ENCODE measurements at regions not wholly inside any gene's neighbourhood (a gene's known extent, or its start where the extent isn't known, plus 50 kb on each side); places are given as distances from the start of the nearest gene placed in this dataset.

GRCh38 chr4:72970756-72971155 lies 98.8 kb downstream of the COX18 start:
- Mint-ChIP-seq H3K27ac (no peak overlapping the region), H3K4me1 (peaks cover 0 to 3% (median 1%) of the 10 kb centered on the region in 3 donors), H3K4me3 (no peak overlapping the region), H3K27me3 (peaks cover 8 to 26% of the 10 kb centered on the region in 2 donors), H3K9me3 (no peaks in the 10 kb centered on the region), H3K36me3 (no peaks in the 10 kb centered on the region)
- Histone ChIP-seq H3K9me3 (no peaks in the 10 kb centered on the region), H3K27me3 (replicated peaks in 1 of 2; ENCODE audit: control insufficient read depth in 2 of 2, extremely low read depth in 1 of 2, insufficient read depth in 2 of 2, low read length in 1 of 2) (no peaks in the 10 kb centered on the region), H3K4me3 (ENCODE audit: control insufficient read depth in 1 of 2, extremely low read depth in 1 of 2, low read length in 1 of 2) (no peak overlapping the region), H3K27ac (ENCODE audit: low read length) (no peak overlapping the region), H3K36me3 (ENCODE audit: control insufficient read depth in 2 of 2, extremely low read depth in 1 of 2, insufficient read depth in 1 of 2, low read length in 1 of 2) (no peaks in the 10 kb centered on the region), H3K4me1 (ENCODE audit: control insufficient read depth in 1 of 2, extremely low read depth in 1 of 2, insufficient read depth in 2 of 2, low read length in 2 of 2) (no peaks in the 10 kb centered on the region)
- no CpG with 5 or more reads among the region's 2 CpGs for WGBS (ENCODE audit: insufficient coverage)
- CTCF ChIA-PET: interaction anchor here in 1 of 2 donors (0.7 kb wide), 1 partner anchor 13 kb away, joined by 3 read pairs; no protein-coding TSS in a partner anchor
- no peak for DNase-seq
- POLR2A ChIA-PET: interaction anchor here in 1 of 2 donors (0.6 kb wide), 1 partner anchor 77 kb away, joined by 3 read pairs; no protein-coding TSS in a partner anchor
- no peak for ATAC-seq (replicated peaks in 1 of 4)

GRCh38 chr4:72969976-72970375 lies 99.5 kb downstream of the COX18 start:
- CTCF ChIA-PET: interaction anchor here in 1 of 2 donors (0.7 kb wide), 1 partner anchor 14 kb away, joined by 3 read pairs; no protein-coding TSS in a partner anchor
- 29% methylated on average over 1 of the region's 1 CpG for WGBS (ENCODE audit: insufficient coverage)
- Histone ChIP-seq H3K27ac (ENCODE audit: low read length) (no peak overlapping the region), H3K9me3 (no peaks in the 10 kb centered on the region), H3K4me3 (ENCODE audit: control insufficient read depth in 1 of 2, extremely low read depth in 1 of 2, low read length in 1 of 2) (no peak overlapping the region), H3K4me1 (ENCODE audit: control insufficient read depth in 1 of 2, extremely low read depth in 1 of 2, insufficient read depth in 2 of 2, low read length in 2 of 2) (no peaks in the 10 kb centered on the region), H3K36me3 (ENCODE audit: control insufficient read depth in 2 of 2, extremely low read depth in 1 of 2, insufficient read depth in 1 of 2, low read length in 1 of 2) (no peaks in the 10 kb centered on the region), H3K27me3 (replicated peaks in 1 of 2; ENCODE audit: control insufficient read depth in 2 of 2, extremely low read depth in 1 of 2, insufficient read depth in 2 of 2, low read length in 1 of 2) (no peaks in the 10 kb centered on the region)
- Mint-ChIP-seq H3K9me3 (no peaks in the 10 kb centered on the region), H3K27me3 (peaks cover 8 to 26% of the 10 kb centered on the region in 2 donors), H3K36me3 (no peaks in the 10 kb centered on the region), H3K4me3 (no peak overlapping the region), H3K27ac (no peak overlapping the region), H3K4me1 (peaks cover 0 to 3% (median 1%) of the 10 kb centered on the region in 3 donors)
- POLR2A ChIA-PET: no interaction called here
- DNase-seq (no peak), ATAC-seq (replicated peaks in 1 of 4) (no peak)

GRCh38 chr4:72966652-72967051 lies 102.9 kb downstream of the COX18 start:
- no peak overlapping the region for H3K4me3 Mint-ChIP-seq
- Histone ChIP-seq H3K9me3 (no peaks in the 10 kb centered on the region), H3K27me3 (replicated peaks in 1 of 2; ENCODE audit: control insufficient read depth in 2 of 2, extremely low read depth in 1 of 2, insufficient read depth in 2 of 2, low read length in 1 of 2) (no peaks in the 10 kb centered on the region), H3K36me3 (ENCODE audit: control insufficient read depth in 2 of 2, extremely low read depth in 1 of 2, insufficient read depth in 1 of 2, low read length in 1 of 2) (no peaks in the 10 kb centered on the region), H3K4me1 (ENCODE audit: control insufficient read depth in 1 of 2, extremely low read depth in 1 of 2, insufficient read depth in 2 of 2, low read length in 2 of 2) (no peaks in the 10 kb centered on the region), H3K27ac (ENCODE audit: low read length) (no peak overlapping the region), H3K4me3 (ENCODE audit: control insufficient read depth in 1 of 2, extremely low read depth in 1 of 2, low read length in 1 of 2) (no peak overlapping the region)
- 43% methylated on average over 1 of the region's 1 CpG for WGBS (ENCODE audit: insufficient coverage)
- ChIA-PET POLR2A (no interaction called here), CTCF (interaction anchor here in 1 of 2 donors (0.6 kb wide), 1 partner anchor 342 kb away, joined by 3 read pairs; no protein-coding TSS in a partner anchor)
- H3K27ac Mint-ChIP-seq: no peak overlapping the region
- peaks cover 6 to 13% (median 8%) of the 10 kb centered on the region in 3 donors for H3K9me3 Mint-ChIP-seq
- peaks cover 7 to 17% of the 10 kb centered on the region in 2 donors for H3K27me3 Mint-ChIP-seq
- DNase-seq (no peak), ATAC-seq (replicated peaks in 1 of 4) (no peak)
- H3K36me3 Mint-ChIP-seq: no peaks in the 10 kb centered on the region
- no peaks in the 10 kb centered on the region for H3K4me1 Mint-ChIP-seq

GRCh38 chr4:72959411-72959810 lies 110.1 kb downstream of the COX18 start:
- CTCF ChIA-PET: no interaction called here
- WGBS (ENCODE audit: insufficient coverage): 69% methylated on average over 2 of the region's 2 CpGs

GRCh38 chr4:72954811-72955210 lies 114.7 kb downstream of the COX18 start:
- Histone ChIP-seq H3K27ac (ENCODE audit: low read length) (no peak overlapping the region), H3K27me3 (replicated peaks in 1 of 2; ENCODE audit: control insufficient read depth in 2 of 2, extremely low read depth in 1 of 2, insufficient read depth in 2 of 2, low read length in 1 of 2) (peaks cover 0 to 3% of the 10 kb centered on the region in 2 experiments), H3K4me3 (ENCODE audit: control insufficient read depth in 1 of 2, extremely low read depth in 1 of 2, low read length in 1 of 2) (no peak overlapping the region), H3K4me1 (ENCODE audit: control insufficient read depth in 1 of 2, extremely low read depth in 1 of 2, insufficient read depth in 2 of 2, low read length in 2 of 2) (no peaks in the 10 kb centered on the region), H3K36me3 (ENCODE audit: control insufficient read depth in 2 of 2, extremely low read depth in 1 of 2, insufficient read depth in 1 of 2, low read length in 1 of 2) (no peaks in the 10 kb centered on the region), H3K9me3 (no peaks in the 10 kb centered on the region)
- DNase-seq: no peak
- ChIA-PET POLR2A (interaction anchor here in 1 of 2 donors (0.6 kb wide), 1 partner anchor 850 kb away, joined by 3 read pairs; no protein-coding TSS in a partner anchor), CTCF (no interaction called here)
- Mint-ChIP-seq H3K27ac (no peak overlapping the region), H3K27me3 (peaks cover 16 to 17% of the 10 kb centered on the region in 2 donors), H3K4me1 (no peaks in the 10 kb centered on the region), H3K36me3 (no peaks in the 10 kb centered on the region), H3K4me3 (no peak overlapping the region), H3K9me3 (peaks cover 4 to 12% (median 7%) of the 10 kb centered on the region in 3 donors)
- WGBS (ENCODE audit: insufficient coverage): no CpG with 5 or more reads among the region's 2 CpGs
- no peak for ATAC-seq (replicated peaks in 1 of 4)

More at GRCh38 chr4:72959411-72959810, 110.1 kb downstream of the COX18 start:
- H3K27ac Mint-ChIP-seq: no peak overlapping the region
- no peaks in the 10 kb centered on the region for H3K9me3 ChIP-seq
- H3K27me3 ChIP-seq (replicated peaks in 1 of 2; ENCODE audit: control insufficient read depth in 2 of 2, extremely low read depth in 1 of 2, insufficient read depth in 2 of 2, low read length in 1 of 2): peaks cover 0 to 6% of the 10 kb centered on the region in 2 experiments
- POLR2A ChIA-PET: no interaction called here
- H3K36me3 Mint-ChIP-seq: no peaks in the 10 kb centered on the region
- no peak overlapping the region for H3K27ac ChIP-seq (ENCODE audit: low read length)
- DNase-seq (no peak), ATAC-seq (replicated peaks in 1 of 4) (no peak)
- H3K4me3 ChIP-seq (ENCODE audit: control insufficient read depth in 1 of 2, extremely low read depth in 1 of 2, low read length in 1 of 2): no peak overlapping the region
- no peaks in the 10 kb centered on the region for H3K4me1 ChIP-seq (ENCODE audit: control insufficient read depth in 1 of 2, extremely low read depth in 1 of 2, insufficient read depth in 2 of 2, low read length in 2 of 2)
- H3K27me3 Mint-ChIP-seq: peaks cover 20 to 25% of the 10 kb centered on the region in 2 donors
- H3K36me3 ChIP-seq (ENCODE audit: control insufficient read depth in 2 of 2, extremely low read depth in 1 of 2, insufficient read depth in 1 of 2, low read length in 1 of 2): no peaks in the 10 kb centered on the region
- H3K4me1 Mint-ChIP-seq: no peaks in the 10 kb centered on the region
- peaks cover 15 to 34% (median 26%) of the 10 kb centered on the region in 3 donors for H3K9me3 Mint-ChIP-seq
- H3K4me3 Mint-ChIP-seq: no peak overlapping the region

- Mint-ChIP-seq H3K36me3 (no peaks in the 10 kb centered on the region), H3K4me1 (no peaks in the 10 kb centered on the region), H3K4me3 (no peak overlapping the region), H3K9me3 (peaks cover 0 to 6% (median 2%) of the 10 kb centered on the region in 3 donors), H3K27me3 (peaks cover 13 to 15% of the 10 kb centered on the region in 2 donors), H3K27ac (no peak overlapping the region)
- Histone ChIP-seq H3K36me3 (ENCODE audit: control insufficient read depth in 2 of 2, extremely low read depth in 1 of 2, insufficient read depth in 1 of 2, low read length in 1 of 2) (no peaks in the 10 kb centered on the region), H3K4me3 (ENCODE audit: control insufficient read depth in 1 of 2, extremely low read depth in 1 of 2, low read length in 1 of 2) (no peak overlapping the region), H3K27me3 (replicated peaks in 1 of 2; ENCODE audit: control insufficient read depth in 2 of 2, extremely low read depth in 1 of 2, insufficient read depth in 2 of 2, low read length in 1 of 2) (peaks cover 0 to 3% of the 10 kb centered on the region in 2 experiments), H3K9me3 (no peaks in the 10 kb centered on the region), H3K4me1 (ENCODE audit: control insufficient read depth in 1 of 2, extremely low read depth in 1 of 2, insufficient read depth in 2 of 2, low read length in 2 of 2) (no peaks in the 10 kb centered on the region), H3K27ac (ENCODE audit: low read length) (no peak overlapping the region)
- no peak for DNase-seq
- WGBS (ENCODE audit: insufficient coverage): 83% methylated on average over 1 of the region's 1 CpG
- no peak for ATAC-seq (replicated peaks in 1 of 4)
- ChIA-PET POLR2A (no interaction called here), CTCF (no interaction called here)
Observed at GRCh38 chr4:72953571-72953970, 115.9 kb downstream of the COX18 start.
